ENCODE measurements at regions not wholly inside any gene's neighbourhood (a gene's known extent, or its start where the extent isn't known, plus 50 kb on each side); places are given as distances from the start of the nearest gene placed in this dataset.
"Not testable (repeated sequence)": the region's sequence is repeated elsewhere in the genome, so short reads cannot be mapped to it uniquely, and the experiment has no call there.

DNA sequence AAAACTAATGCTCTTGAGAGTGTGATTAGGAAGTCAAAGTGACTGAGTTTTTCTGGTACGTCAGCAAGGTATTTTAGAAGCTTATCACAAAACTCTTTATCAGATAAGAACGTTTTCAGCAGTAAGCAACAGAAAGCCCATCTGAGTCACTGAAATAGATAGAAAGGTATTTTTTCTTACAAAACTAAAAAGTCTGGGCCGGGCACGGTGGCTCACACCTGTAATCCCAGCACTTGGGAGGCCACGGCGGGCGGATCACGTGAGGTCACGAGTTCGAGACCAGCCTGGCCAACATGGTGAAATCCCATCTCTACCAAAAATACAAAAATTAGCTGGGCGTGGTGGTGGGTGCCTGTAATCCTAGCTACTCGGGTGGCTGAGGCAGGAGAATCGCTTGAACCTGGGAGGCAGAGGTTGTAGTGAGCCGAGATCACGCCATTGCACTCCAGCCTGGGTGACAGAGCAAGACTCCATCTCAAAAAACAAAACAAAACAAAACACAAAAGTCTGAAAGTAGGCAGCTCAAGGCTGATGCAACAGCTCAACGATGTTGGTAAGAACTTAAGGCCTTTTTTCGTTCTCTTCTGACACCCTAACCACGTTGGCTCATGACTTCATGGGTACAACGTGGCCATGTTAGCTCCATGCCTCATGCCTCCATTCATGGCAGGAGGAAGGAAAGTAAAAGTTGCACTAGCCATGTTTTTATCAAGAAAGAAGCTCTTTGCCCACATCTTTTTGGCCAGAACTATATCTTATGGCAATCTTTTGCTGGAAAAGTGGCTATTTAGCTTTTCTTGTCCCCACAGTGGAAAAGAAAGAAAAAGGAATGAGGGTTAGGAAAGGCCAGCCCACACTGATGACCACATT lies 129.6 kb downstream of the MAP3K7 start:
- not testable (repeated sequence) for TF ChIP-seq POLR2A (IDR thresholded peaks at IDR 0.05)
- TF ChIP-seq, protein P1, sequence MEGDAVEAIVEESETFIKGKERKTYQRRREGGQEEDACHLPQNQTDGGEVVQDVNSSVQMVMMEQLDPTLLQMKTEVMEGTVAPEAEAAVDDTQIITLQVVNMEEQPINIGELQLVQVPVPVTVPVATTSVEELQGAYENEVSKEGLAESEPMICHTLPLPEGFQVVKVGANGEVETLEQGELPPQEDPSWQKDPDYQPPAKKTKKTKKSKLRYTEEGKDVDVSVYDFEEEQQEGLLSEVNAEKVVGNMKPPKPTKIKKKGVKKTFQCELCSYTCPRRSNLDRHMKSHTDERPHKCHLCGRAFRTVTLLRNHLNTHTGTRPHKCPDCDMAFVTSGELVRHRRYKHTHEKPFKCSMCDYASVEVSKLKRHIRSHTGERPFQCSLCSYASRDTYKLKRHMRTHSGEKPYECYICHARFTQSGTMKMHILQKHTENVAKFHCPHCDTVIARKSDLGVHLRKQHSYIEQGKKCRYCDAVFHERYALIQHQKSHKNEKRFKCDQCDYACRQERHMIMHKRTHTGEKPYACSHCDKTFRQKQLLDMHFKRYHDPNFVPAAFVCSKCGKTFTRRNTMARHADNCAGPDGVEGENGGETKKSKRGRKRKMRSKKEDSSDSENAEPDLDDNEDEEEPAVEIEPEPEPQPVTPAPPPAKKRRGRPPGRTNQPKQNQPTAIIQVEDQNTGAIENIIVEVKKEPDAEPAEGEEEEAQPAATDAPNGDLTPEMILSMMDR (IDR thresholded peaks at IDR 0.05): not testable (repeated sequence)
